GM19372 (cell line): ENCODE measurements at regions not wholly inside any gene's neighbourhood (a gene's known extent, or its start where the extent isn't known, plus 50 kb on each side); places are given as distances from the start of the nearest gene placed in this dataset.

ENCODE experiments used
- ATAC-seq: cut with Tn5 transposase; IDR thresholded peaks from one replicate; pipeline ENCODE4 v1.9.1; 2021; ENCODE audit warnings: mild to moderate bottlenecking, low read depth, moderate library complexity; ENCODE audit not compliant: unreplicated experiment

DNA sequence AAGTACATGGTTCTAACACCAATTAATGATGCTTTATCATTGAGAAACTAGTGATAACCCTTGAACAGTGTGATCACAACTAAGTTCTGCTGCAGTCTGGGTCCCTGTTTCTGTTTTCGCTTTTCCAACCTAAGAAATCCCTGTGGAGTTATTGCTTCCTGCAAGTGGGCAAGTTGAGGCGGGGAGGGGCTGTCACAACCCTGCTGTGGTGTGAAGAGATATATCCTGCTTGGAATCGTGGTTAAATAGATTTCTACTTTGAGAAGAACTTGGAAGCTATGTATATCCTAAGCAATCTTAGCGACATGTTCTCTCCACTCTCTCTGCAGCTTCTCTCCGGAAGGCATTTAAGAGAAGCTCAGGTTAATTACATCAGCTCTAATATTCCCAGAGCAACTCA is 1223.6 kb downstream of the EPHA7 start:
- ATAC-seq = no peak

DNA sequence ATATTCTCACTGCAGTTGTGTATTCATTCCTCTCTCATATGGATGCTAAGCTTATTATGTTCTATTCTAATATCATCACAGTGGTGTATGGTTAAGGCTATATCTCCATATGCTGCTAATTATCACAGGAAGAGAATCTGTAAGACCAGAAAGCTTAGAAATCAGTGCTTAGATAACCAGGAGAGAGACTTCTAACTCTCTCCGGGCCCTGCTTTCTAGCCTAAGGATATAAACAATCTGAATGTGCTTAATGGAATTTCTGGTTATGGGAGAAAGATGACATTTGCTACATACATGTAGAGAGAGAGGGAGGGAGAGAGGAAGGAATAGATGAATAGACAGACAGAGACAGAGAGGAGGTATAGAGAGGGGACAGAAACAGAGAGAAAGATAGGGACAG is 1231.3 kb downstream of the EPHA7 start:
- no peak for ATAC-seq

GRCh38 chr6:92184933-92185332 is 1234.4 kb downstream of the EPHA7 start:
- no peak for ATAC-seq

DNA sequence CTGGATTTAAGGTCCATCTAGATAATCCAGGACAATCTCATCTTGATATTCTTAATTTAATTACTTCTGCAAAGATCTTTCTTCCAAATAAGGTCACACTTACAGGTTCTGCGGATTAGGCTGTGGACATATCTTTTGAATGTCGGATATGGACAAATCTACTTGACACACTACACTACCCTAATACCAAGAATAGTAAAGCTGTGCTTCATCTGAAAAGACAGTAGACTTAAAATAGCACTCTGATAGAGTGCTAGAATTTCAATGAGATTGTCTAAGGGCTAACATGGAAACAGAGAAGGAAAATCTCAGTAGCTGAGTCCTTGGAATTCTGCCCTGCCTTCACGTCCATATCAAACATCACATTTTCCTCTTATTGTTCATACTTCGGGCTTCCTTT is 1238.0 kb downstream of the EPHA7 start:
- ATAC-seq = no peak

DNA sequence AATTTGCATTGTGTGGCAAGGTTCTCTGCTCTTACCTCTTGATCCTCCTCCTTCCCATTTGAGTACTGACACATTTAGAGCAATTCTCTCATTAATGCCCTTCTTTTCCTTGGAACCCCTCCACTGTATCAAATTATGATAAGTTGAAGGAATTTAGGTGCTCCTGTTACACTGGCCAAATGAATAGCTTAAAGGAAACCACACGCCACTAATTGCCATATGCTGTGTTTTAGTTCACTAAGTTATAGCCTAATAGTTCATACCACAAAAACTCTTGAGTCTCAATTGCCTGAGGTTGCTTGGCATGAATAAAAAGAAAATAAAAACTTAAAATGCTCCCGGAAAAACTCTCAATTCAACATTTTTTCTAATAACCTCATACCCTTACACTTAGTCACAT is 1239.3 kb downstream of the EPHA7 start:
- no peak for ATAC-seq

- ATAC-seq = no peak
Measured at GRCh38 chr6:92176666-92177065, 1242.7 kb downstream of the EPHA7 start.

DNA sequence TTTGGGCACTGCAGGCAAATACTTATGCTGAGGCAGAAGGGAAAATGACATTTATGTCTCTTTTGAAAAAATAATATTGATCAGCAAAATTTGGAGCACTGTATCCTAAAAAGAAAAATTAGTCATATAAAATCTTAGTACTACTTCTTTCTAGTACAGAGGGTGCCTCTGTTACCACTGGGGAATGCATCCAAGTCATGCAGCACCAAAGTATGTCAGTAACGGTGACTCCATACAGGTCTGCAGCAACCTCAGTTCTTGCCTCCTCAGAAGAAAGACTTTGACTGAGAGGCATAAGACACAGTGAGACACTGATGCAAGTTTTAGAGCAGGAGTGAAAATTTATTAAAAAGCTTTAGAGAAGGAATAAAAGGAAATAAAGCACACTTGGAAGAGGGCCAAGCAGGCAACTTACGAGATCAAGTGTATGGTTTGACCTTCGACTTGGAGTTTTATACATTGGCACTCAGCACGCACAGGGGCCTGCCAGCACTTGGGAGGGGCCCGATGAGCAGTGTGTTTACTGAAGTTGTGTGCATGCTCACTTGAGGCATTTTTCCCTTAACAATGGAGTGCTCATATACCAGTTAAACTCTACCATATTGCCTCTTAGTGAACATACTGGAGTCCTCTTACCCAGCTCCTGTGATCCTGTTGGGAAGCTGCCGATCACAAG is 1244.8 kb downstream of the EPHA7 start:
- no peak for ATAC-seq

DNA sequence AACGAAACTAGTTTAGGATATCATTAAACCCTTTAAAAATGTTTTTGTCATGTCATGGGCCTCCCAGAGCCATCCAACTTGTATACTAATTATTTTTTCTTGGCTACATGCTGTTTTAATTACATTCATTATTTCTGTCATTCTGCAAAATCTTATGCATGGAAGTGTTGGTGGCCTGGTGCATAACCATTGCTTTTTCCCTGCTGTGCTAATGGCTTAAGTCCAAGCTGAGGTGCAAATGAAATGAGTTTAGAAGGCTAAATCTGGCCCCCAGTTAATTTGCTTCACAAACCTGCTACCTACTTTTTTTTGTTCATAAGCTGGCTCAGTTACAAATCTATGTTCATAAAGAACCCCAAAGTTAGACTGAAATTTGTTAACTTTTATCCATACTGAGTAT is 1249.9 kb downstream of the EPHA7 start:
- no peak for ATAC-seq

DNA sequence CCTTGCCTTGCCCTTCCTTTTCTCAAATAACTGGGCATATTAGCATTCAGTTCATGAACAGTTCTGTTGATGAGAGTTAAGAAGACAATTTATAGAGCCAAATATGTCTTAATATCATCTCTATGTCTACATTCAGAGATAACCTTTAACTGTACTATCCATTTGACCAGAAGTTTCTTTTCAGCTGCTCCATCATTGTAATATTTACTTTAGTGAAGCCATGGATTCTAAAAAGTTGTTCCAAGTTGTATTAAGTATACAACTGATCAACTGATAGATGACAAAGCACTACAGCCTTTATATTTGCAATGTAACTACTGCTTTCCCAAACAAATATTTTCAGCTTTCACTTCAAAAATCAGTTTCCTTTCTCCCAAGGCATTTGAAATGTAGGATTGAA is 1252.7 kb downstream of the EPHA7 start:
- ATAC-seq = no peak

DNA sequence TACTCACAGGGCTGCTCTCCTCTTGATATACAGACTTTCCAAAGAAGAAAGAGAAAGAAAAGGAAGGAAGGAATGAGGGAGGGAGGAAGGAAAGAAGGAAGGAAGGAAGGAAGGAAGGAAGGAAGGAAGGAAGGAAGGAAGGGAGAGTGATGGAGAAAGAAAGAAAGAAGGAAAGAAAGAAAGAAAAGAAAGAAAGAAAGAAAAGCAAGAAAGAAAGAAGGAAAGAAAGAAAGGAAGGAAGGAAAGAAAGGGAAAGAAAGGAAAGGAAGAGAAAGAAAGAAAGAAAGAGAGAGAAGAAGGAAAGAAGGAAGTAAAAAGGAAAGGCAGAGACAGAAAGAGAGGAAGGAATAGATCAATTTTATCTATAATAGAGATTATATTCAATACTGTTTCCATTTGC is 1257.4 kb downstream of the EPHA7 start:
- ATAC-seq = no peak

DNA sequence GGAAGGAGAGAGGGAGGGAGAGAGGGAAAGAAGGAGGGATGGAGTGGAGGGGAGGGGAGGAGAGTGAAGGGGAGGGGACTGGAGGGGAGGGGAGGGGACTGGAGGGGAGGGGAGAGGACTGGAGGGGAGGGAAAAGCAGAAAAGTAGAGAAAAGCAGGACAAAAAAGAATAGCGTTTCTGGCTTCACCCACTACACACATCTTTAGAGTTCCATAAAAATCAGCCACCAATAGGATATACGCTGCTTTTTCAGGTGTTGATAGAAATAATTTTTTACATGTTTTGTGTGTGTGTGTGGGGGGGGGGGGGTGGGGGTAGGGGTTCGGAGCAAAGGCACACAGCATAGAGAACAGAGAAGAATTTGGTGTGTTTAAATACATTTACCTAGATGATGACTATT is 1259.1 kb downstream of the EPHA7 start:
- ATAC-seq = no peak

DNA sequence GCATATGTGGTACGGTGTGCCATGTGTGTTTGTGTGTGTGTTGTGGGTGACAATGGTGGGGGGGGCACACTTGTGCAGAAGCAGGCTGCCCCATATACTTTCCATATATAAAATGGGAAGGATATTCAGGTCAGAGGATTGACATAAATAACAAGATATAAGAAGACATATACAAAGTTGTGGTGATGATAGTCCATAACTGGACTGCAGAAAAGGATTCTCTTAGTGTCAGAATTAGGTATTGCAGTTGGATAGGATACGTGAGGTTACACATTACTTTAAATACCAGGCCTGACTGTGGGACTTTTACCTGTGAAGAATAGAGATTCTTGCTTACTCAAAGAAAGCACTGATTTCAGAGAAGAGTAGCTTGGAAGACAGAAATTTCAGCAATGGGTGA is 1260.3 kb downstream of the EPHA7 start:
- ATAC-seq = no peak

DNA sequence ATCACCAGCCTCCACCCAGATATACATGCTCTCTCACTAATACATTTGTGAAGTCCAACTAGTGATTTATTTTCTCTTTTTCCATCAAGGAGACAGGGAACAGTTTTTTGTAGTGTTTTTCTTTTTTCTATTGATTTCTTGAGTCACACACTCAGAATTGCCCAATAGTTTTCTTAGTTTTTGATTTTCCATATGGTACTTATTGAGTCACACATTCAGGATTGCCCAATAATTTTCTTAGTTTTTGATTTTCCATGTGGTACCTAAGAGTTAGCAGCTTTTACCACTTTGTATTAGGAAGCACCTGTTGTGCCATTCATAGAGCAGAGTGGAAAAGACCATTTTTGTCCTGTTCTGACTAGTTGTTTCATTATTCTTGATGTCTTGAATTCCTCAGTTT is 1268.8 kb downstream of the EPHA7 start:
- ATAC-seq = no peak

- no peak for ATAC-seq
Measured at GRCh38 chr6:92147246-92147645, 1272.1 kb downstream of the EPHA7 start.

- ATAC-seq = no peak
Measured at GRCh38 chr6:92139601-92140000, 1279.8 kb downstream of the EPHA7 start.

GRCh38 chr6:92132957-92133356 is 1286.4 kb downstream of the EPHA7 start:
- ATAC-seq = no peak

DNA sequence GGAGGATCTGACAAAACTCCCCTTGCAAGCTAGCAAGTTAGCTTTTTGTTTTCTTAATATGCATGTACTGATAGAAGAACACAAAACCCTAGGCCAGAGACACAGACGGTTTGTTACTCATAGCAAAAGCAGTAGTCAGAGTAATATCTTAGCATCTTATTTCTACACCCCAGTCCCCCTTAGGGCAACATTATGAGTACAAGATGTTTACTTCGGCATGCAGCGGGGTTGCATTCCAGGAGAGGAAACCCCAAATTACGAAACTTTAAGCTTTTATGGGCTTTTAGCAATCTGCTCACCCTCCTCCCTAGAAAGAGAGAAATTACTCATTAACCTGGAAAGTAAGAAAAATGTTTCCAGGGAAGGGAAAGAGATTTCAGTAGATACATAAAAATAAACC is 1286.9 kb downstream of the EPHA7 start:
- no peak for ATAC-seq

DNA sequence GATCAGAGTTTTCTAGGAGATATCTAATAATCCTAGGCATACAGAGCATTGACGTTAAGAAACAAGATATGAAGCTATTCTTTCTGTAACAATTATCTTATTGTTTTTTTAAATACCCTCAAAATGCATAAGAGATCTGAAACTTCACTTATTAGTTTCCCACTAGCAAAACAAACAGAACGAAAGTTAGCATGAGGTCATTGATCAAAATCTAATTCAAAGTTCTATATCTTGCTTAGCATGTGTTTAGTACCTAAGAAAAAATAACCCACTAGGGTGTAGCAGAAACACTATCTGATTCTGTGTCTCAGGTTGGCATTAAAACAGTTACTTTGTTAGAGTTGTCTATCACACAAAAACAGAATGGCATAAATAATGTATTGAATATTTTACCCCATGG is 1288.4 kb downstream of the EPHA7 start:
- no peak for ATAC-seq

- ATAC-seq = no peak
Measured at GRCh38 chr6:92126983-92127382, 1292.4 kb downstream of the EPHA7 start.

- no peak for ATAC-seq
Measured at GRCh38 chr6:92126088-92126487, 1293.3 kb downstream of the EPHA7 start.

GRCh38 chr6:92125681-92126080 is 1293.7 kb downstream of the EPHA7 start:
- ATAC-seq = no peak

DNA sequence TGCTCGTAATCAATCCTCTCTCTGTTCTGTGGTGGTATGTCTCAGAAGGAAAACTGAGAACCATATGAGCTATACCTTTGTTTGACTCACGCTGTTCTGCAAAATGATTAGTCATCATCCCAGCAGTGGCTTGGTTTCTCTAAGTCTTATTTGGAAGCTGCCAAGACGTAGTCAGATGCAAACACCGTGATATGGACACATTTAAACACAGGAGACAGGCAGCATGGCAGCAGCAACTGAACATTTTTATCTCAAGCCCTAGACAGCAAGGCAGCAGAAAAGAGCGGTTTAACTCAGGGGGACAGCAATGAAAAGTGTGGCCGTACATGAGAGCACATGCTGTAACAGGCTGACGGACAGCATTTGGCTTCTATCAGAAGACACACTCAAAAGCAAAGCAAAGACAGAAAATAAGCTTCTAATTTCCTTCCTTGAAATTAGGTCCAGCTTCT is 1295.1 kb downstream of the EPHA7 start:
- ATAC-seq = no peak

DNA sequence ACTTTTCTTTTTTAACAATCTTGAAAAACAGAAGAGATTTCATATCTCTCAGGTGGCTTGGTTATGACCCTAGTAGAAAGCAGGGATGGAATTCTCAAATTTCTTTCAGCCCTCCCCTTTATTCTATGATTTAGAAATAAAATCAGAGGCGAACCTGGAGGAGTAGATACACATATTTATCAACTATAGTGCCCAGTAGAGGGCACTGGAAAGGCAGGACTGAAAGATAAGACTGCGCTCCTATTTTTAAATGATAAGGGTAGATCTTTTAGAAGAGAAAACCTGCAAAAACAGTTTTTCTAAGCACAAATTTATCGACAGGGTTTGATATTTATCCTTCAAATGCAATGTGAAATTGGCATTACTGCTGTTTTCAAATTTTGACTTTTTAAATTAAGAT is 1296.6 kb downstream of the EPHA7 start:
- ATAC-seq = no peak
